ENCODE measurements at regions not wholly inside any gene's neighbourhood (a gene's known extent, or its start where the extent isn't known, plus 50 kb on each side); places are given as distances from the start of the nearest gene placed in this dataset.

DNA sequence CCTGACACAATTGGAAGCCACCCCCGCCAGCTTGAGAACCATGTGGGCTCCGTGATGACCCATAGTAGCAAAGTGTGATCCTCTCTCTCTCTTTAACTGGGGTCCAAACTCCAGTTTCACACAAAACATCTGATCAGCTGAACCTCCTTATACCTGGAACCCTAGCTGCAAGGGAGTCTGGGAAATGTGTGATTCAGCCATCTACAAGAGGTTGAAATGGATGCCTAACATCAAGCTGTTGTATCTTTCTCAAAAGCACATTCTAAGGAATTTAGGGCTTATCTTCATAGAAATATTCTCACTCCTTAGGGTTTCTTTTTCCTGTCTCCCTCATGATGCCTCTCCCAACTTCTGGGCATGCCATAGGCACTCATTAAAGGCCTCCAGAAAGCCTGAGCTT is 126.0 kb downstream of the BCOR start:
- TF ChIP-seq EZH2phosphoT487 (conservative IDR thresholded peaks at IDR 0.05; ENCODE audit: low read length) = no peak
- TF ChIP-seq, protein P1, sequence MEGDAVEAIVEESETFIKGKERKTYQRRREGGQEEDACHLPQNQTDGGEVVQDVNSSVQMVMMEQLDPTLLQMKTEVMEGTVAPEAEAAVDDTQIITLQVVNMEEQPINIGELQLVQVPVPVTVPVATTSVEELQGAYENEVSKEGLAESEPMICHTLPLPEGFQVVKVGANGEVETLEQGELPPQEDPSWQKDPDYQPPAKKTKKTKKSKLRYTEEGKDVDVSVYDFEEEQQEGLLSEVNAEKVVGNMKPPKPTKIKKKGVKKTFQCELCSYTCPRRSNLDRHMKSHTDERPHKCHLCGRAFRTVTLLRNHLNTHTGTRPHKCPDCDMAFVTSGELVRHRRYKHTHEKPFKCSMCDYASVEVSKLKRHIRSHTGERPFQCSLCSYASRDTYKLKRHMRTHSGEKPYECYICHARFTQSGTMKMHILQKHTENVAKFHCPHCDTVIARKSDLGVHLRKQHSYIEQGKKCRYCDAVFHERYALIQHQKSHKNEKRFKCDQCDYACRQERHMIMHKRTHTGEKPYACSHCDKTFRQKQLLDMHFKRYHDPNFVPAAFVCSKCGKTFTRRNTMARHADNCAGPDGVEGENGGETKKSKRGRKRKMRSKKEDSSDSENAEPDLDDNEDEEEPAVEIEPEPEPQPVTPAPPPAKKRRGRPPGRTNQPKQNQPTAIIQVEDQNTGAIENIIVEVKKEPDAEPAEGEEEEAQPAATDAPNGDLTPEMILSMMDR (IDR thresholded peaks at IDR 0.05; ENCODE audit: insufficient read depth, low read length, poor library complexity, severe bottlenecking) = no peak
- Histone ChIP-seq H3K9ac (ENCODE audit: low read length) (no peak overlapping the region), H3K27ac (ENCODE audit: low read depth, low read length) (no peak overlapping the region), H3K79me2 (ENCODE audit: insufficient read depth, low read length) (no peaks in the 10 kb centered on the region), H2AFZ (ENCODE audit: low read depth, low read length, severe bottlenecking) (no peak overlapping the region), H3K9me2 (replicated peaks; ENCODE audit: insufficient read depth, low read length) (no peaks in the 10 kb centered on the region), H3K9me3 (ENCODE audit: insufficient read depth, low read length) (no peaks in the 10 kb centered on the region), H3K4me3 (ENCODE audit: insufficient read depth, low read length, poor library complexity, severe bottlenecking) (no peak overlapping the region), H3K4me2 (ENCODE audit: low read depth, low read length, poor library complexity, severe bottlenecking) (no peak overlapping the region), H4K20me1 (ENCODE audit: low read depth, low read length) (no peaks in the 10 kb centered on the region), H3K36me3 (ENCODE audit: low read length) (no peaks in the 10 kb centered on the region), H3K27me3 (ENCODE audit: low read length) (no peaks in the 10 kb centered on the region), H3F3A (ENCODE audit: insufficient read depth) (no peaks in the 10 kb centered on the region)

- H3K9me2 ChIP-seq (replicated peaks; ENCODE audit: insufficient read depth, low read length) = no peaks in the 10 kb centered on the region
- no peaks in the 10 kb centered on the region for H3K27me3 ChIP-seq (ENCODE audit: low read length)
- H2AFZ ChIP-seq (ENCODE audit: low read depth, low read length, severe bottlenecking) = no peak overlapping the region
- H3F3A ChIP-seq (ENCODE audit: insufficient read depth) = no peaks in the 10 kb centered on the region
- no peaks in the 10 kb centered on the region for H3K79me2 ChIP-seq (ENCODE audit: insufficient read depth, low read length)
- no peak overlapping the region for H3K9ac ChIP-seq (ENCODE audit: low read length)
- H3K4me3 ChIP-seq (ENCODE audit: insufficient read depth, low read length, poor library complexity, severe bottlenecking) = no peak overlapping the region
- H3K9me3 ChIP-seq (ENCODE audit: insufficient read depth, low read length) = no peaks in the 10 kb centered on the region
- TF ChIP-seq, protein P1 (IDR thresholded peaks at IDR 0.05; ENCODE audit: insufficient read depth, low read length, poor library complexity, severe bottlenecking) = no peak
- no peak for TF ChIP-seq EZH2phosphoT487 (conservative IDR thresholded peaks at IDR 0.05; ENCODE audit: low read length)
- H3K36me3 ChIP-seq (ENCODE audit: low read length) = no peaks in the 10 kb centered on the region
- H3K4me2 ChIP-seq (ENCODE audit: low read depth, low read length, poor library complexity, severe bottlenecking) = no peak overlapping the region
- H4K20me1 ChIP-seq (ENCODE audit: low read depth, low read length) = no peaks in the 10 kb centered on the region
- no peak overlapping the region for H3K27ac ChIP-seq (ENCODE audit: low read depth, low read length)
Observed at GRCh38 chrX:39972340-39972739, 125.4 kb downstream of the BCOR start.

GRCh38 chrX:39973810-39974209 is 123.9 kb downstream of the BCOR start:
- TF ChIP-seq, protein P1 (IDR thresholded peaks at IDR 0.05; ENCODE audit: insufficient read depth, low read length, poor library complexity, severe bottlenecking) = no peak
- no peak for TF ChIP-seq EZH2phosphoT487 (conservative IDR thresholded peaks at IDR 0.05; ENCODE audit: low read length)
- Histone ChIP-seq H2AFZ (ENCODE audit: low read depth, low read length, severe bottlenecking) (no peak overlapping the region), H3K4me2 (ENCODE audit: low read depth, low read length, poor library complexity, severe bottlenecking) (no peak overlapping the region)

More at GRCh38 chrX:39973810-39974209, 123.9 kb downstream of the BCOR start:
- no peak overlapping the region for H3K9ac ChIP-seq (ENCODE audit: low read length)
- H3K27ac ChIP-seq (ENCODE audit: low read depth, low read length) = no peak overlapping the region
- no peak overlapping the region for H3K4me3 ChIP-seq (ENCODE audit: insufficient read depth, low read length, poor library complexity, severe bottlenecking)
- H3K27me3 ChIP-seq (ENCODE audit: low read length) = no peaks in the 10 kb centered on the region
- H3K9me3 ChIP-seq (ENCODE audit: insufficient read depth, low read length) = no peaks in the 10 kb centered on the region
- no peaks in the 10 kb centered on the region for H3K9me2 ChIP-seq (replicated peaks; ENCODE audit: insufficient read depth, low read length)
- H3F3A ChIP-seq (ENCODE audit: insufficient read depth) = no peaks in the 10 kb centered on the region
- H3K36me3 ChIP-seq (ENCODE audit: low read length) = no peaks in the 10 kb centered on the region
- no peaks in the 10 kb centered on the region for H3K79me2 ChIP-seq (ENCODE audit: insufficient read depth, low read length)
- no peaks in the 10 kb centered on the region for H4K20me1 ChIP-seq (ENCODE audit: low read depth, low read length)
